CD14-positive monocyte (primary cell): ENCODE measurements at regions not wholly inside any gene's neighbourhood (a gene's known extent, or its start where the extent isn't known, plus 50 kb on each side); places are given as distances from the start of the nearest gene placed in this dataset.

ENCODE experiments used
- DNase-seq, 3 donors: peaks; one replicate each; pipeline ENCODE4 v3.0.0-alpha.2; 2011 to 2022
- H2AFZ ChIP-seq: 2 replicates; pipeline ENCODE4 v1.6.0; 2012; ENCODE audit warnings: mild to moderate bottlenecking, low read depth, low read length, inconsistent platforms; ENCODE audit not compliant: insufficient read depth, poor library complexity, severe bottlenecking
- H3K27ac ChIP-seq, 2 donors: 1 replicate in 1 of 2; 2 replicates in 1 of 2; pipeline ENCODE4 v1.5.1; 2012 to 2013; ENCODE audit warnings: low read length in 2 of 2, control low read depth in 1 of 2, inconsistent platforms in 1 of 2, low read depth in 1 of 2, mild to moderate bottlenecking in 1 of 2
- H3K27me3 ChIP-seq, 2 donors: one replicate each; pipeline versions ENCODE4 v1.6.0 to v1.6.1; 2011 to 2013; ENCODE audit warnings: low read length in 2 of 2; ENCODE audit not compliant: control insufficient read depth in 2 of 2, insufficient read depth in 2 of 2
- H3K36me3 ChIP-seq, 2 donors: replicated peaks in 1 of 2; 1 replicate in 1 of 2; 2 replicates in 1 of 2; pipeline versions ENCODE4 v1.5.1 to v1.6.1; 2012 to 2013; ENCODE audit warnings: low read length in 2 of 2, control low read depth in 1 of 2, inconsistent platforms in 1 of 2, mild to moderate bottlenecking in 1 of 2; ENCODE audit not compliant: insufficient read depth in 2 of 2, control insufficient read depth in 1 of 2
- H3K4me1 ChIP-seq, 2 donors: 1 replicate in 1 of 2; 2 replicates in 1 of 2; pipeline versions ENCODE4 v1.5.1 to v1.6.1; 2012 to 2013; ENCODE audit warnings: low read length in 2 of 2, control low read depth in 1 of 2, inconsistent platforms in 1 of 2, mild to moderate bottlenecking in 1 of 2, moderate library complexity in 1 of 2; ENCODE audit not compliant: insufficient read depth in 2 of 2, control insufficient read depth in 1 of 2
- H3K4me2 ChIP-seq: replicated peaks from 2 replicates; pipeline ENCODE3; 2012; ENCODE audit warnings: low read length, moderate library complexity, mild to moderate bottlenecking; ENCODE audit not compliant: poor library complexity, severe bottlenecking; ENCODE audit errors: extremely low read depth
- H3K4me3 ChIP-seq, 3 experiments: fragments of 200-600 bp in 1 of 3; sonication (generic) in 1 of 3; replicated peaks in 1 of 3; 1 replicate in 2 of 3; 2 replicates in 1 of 3; pipeline ENCODE4 v1.5.1; 2011 to 2013; ENCODE audit warnings: low read length in 3 of 3, mild to moderate bottlenecking in 3 of 3, control low read depth in 2 of 3, low read depth in 2 of 3, inconsistent platforms in 1 of 3, moderate library complexity in 1 of 3
- H3K79me2 ChIP-seq: 2 replicates; pipeline ENCODE4 v1.6.0; 2012; ENCODE audit warnings: mild to moderate bottlenecking, control low read depth, inconsistent platforms, low read length, moderate library complexity; ENCODE audit not compliant: insufficient read depth
- H3K9ac ChIP-seq: 2 replicates; pipeline ENCODE4 v1.6.0; 2017; ENCODE audit warnings: low read length, mild to moderate bottlenecking; ENCODE audit not compliant: insufficient read depth, poor library complexity, severe bottlenecking
- H3K9me3 ChIP-seq, 2 donors: replicated peaks in 1 of 2; 1 replicate in 1 of 2; 2 replicates in 1 of 2; pipeline versions ENCODE4 v1.5.1 to v1.6.1; 2012 to 2013; ENCODE audit warnings: low read length in 2 of 2, control low read depth in 1 of 2; ENCODE audit not compliant: control insufficient read depth in 1 of 2, insufficient read depth in 1 of 2
- H4K20me1 ChIP-seq: 2 replicates; pipeline ENCODE4 v1.6.0; 2012; ENCODE audit warnings: mild to moderate bottlenecking, low read length, control low read depth, moderate library complexity; ENCODE audit not compliant: insufficient read depth
- H3K27ac Mint-ChIP-seq, 7 donors: one replicate each; pipeline ENCODE4 v1.8.0; 2020; ENCODE audit warnings: mild to moderate bottlenecking in 7 of 7, mixed read lengths in 7 of 7, moderate library complexity in 6 of 7, inconsistent platforms in 2 of 7
- H3K27me3 Mint-ChIP-seq, 3 donors: one replicate each; pipeline ENCODE4 v1.8.0; 2021 to 2022; ENCODE audit warnings: low read depth in 3 of 3, mild to moderate bottlenecking in 3 of 3, mixed read lengths in 3 of 3, moderate library complexity in 3 of 3, inconsistent platforms in 1 of 3
- H3K36me3 Mint-ChIP-seq, 2 donors: one replicate each; pipeline ENCODE4 v1.8.0; 2020; ENCODE audit warnings: mixed read lengths in 2 of 2, inconsistent platforms in 1 of 2, mild to moderate bottlenecking in 1 of 2
- H3K4me1 Mint-ChIP-seq: one replicate; pipeline ENCODE4 v1.8.0; 2020; ENCODE audit warnings: mild to moderate bottlenecking, mixed read lengths
- H3K4me3 Mint-ChIP-seq, 2 donors: one replicate each; pipeline ENCODE4 v1.8.0; 2020; ENCODE audit warnings: mild to moderate bottlenecking in 2 of 2, mixed read lengths in 2 of 2, moderate library complexity in 1 of 2
- H3K9me3 Mint-ChIP-seq, 7 donors: one replicate each; pipeline ENCODE4 v1.8.0; 2020 to 2022; ENCODE audit warnings: mixed read lengths in 7 of 7, mild to moderate bottlenecking in 6 of 7, moderate library complexity in 6 of 7, inconsistent platforms in 2 of 7
- CTCF ChIP-seq: fragments of 200-600 bp; IDR thresholded peaks from one replicate; pipeline ENCODE4 v1.8.0; 2022; ENCODE audit warnings: antibody characterized with exemption, mild to moderate bottlenecking
- WGBS: methylation state at CpG from one replicate; pipeline ENCODE4 v1.1.5; 2013; ENCODE audit warnings: missing lambda C conversion rate; ENCODE audit not compliant: insufficient coverage; 5-methylcytosine and 5-hydroxymethylcytosine counted together
- intact Hi-C, 2 donors: fragments of 100-400 bp; cut with micrococcal nuclease; formaldehyde crosslinking; loops; one replicate each; pipeline versions ENCODE4 v1.15.0 to v1.15.1; 2023

- H3K4me1 ChIP-seq, result no peaks in the 10 kb centered on the region
- no peak overlapping the region for H3K4me2 ChIP-seq
- 96% methylated on average over 6 of the region's 7 CpGs for WGBS
- intact Hi-C loops, result no loop called here
- Mint-ChIP-seq H3K9me3 (peaks cover 0 to 2% (median 0%) of the 10 kb centered on the region in 7 donors), H3K4me3 (no peak overlapping the region), H3K27me3 (no peaks in the 10 kb centered on the region), H3K27ac (no peak overlapping the region), H3K36me3 (no peaks in the 10 kb centered on the region), H3K4me1 (no peaks in the 10 kb centered on the region)
- TF ChIP-seq CTCF, result no peak
- no peaks in the 10 kb centered on the region for H3K79me2 ChIP-seq
- H3K4me3 ChIP-seq, result no peak overlapping the region
- no peak overlapping the region for H2AFZ ChIP-seq
- no peak overlapping the region for H3K9ac ChIP-seq
- no peak overlapping the region for H3K27ac ChIP-seq
- no peaks in the 10 kb centered on the region for H3K36me3 ChIP-seq
- no peaks in the 10 kb centered on the region for H4K20me1 ChIP-seq
- H3K9me3 ChIP-seq, result no peaks in the 10 kb centered on the region
- no peaks in the 10 kb centered on the region for H3K27me3 ChIP-seq
- no peak for DNase-seq
These were observed 85.1 kb downstream of the GJA1 start for GRCh38 chr6:121520337-121521163.

DNA sequence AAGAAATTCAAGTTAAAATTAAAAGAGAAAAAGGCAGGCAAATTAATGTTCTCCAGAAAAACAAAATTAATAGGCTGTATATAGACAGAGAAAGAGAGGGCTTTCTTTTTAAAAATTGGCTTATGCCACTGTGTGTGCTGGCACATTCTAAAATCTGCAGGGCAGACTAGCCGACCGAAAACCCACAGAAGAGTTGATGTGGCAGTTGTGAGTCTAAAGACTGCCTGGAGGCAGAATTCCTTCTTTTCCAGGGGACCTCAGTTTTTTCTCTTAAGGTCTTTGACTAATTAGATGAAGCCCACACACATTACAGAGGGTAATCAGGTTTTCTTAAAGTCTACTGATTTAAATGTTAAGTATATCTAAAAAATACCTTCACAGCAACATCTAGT is 85.7 kb downstream of the GJA1 start:
- Mint-ChIP-seq H3K4me3 (no peak overlapping the region), H3K36me3 (no peaks in the 10 kb centered on the region), H3K27ac (no peak overlapping the region), H3K27me3 (no peaks in the 10 kb centered on the region), H3K4me1 (no peaks in the 10 kb centered on the region), H3K9me3 (peaks cover 0 to 2% (median 0%) of the 10 kb centered on the region in 7 donors)
- no peak for TF ChIP-seq CTCF
- intact Hi-C loops, result no loop called here
- Histone ChIP-seq H3K27ac (no peak overlapping the region), H2AFZ (no peak overlapping the region), H3K27me3 (no peaks in the 10 kb centered on the region), H4K20me1 (no peaks in the 10 kb centered on the region), H3K9ac (no peak overlapping the region), H3K79me2 (no peaks in the 10 kb centered on the region), H3K4me3 (no peak overlapping the region), H3K4me2 (no peak overlapping the region), H3K9me3 (no peaks in the 10 kb centered on the region), H3K36me3 (no peaks in the 10 kb centered on the region), H3K4me1 (no peaks in the 10 kb centered on the region)
- WGBS, result 100% methylated on average over 2 of the region's 2 CpGs
- no peak for DNase-seq
